ENCODE measurements at regions not wholly inside any gene's neighbourhood (a gene's known extent, or its start where the extent isn't known, plus 50 kb on each side); places are given as distances from the start of the nearest gene placed in this dataset.
"Not testable (repeated sequence)": the region's sequence is repeated elsewhere in the genome, so short reads cannot be mapped to it uniquely, and the experiment has no call there.

GRCh38 chr7:34425631-34426384 is 232.2 kb upstream of the NPSR1 start:
- POLR2A ChIA-PET, result no interaction called here
- CTCF ChIA-PET, result no interaction called here
- intact Hi-C loops (cut with micrococcal nuclease), result no loop called here
- peaks cover 6% of the 10 kb centered on the region for H3K9me3 Mint-ChIP-seq
- no peaks in the 10 kb centered on the region for H3K36me3 Mint-ChIP-seq
- DNase-seq, result no peak
- H3K4me1 Mint-ChIP-seq (ENCODE audit: low read depth), result no peaks in the 10 kb centered on the region
- no peaks in the 10 kb centered on the region for H3K27me3 Mint-ChIP-seq
- no peak overlapping the region for H3K27ac Mint-ChIP-seq
- no peak overlapping the region for H3K4me3 Mint-ChIP-seq

- no peaks in the 10 kb centered on the region for H3K4me1 Mint-ChIP-seq (ENCODE audit: low read depth)
- H3K27ac Mint-ChIP-seq, result no peak overlapping the region
- no peaks in the 10 kb centered on the region for H3K27me3 Mint-ChIP-seq
- no peak for DNase-seq
- no peak overlapping the region for H3K4me3 Mint-ChIP-seq
- intact Hi-C loops (cut with micrococcal nuclease), result no loop called here
- H3K9me3 Mint-ChIP-seq, result peaks cover 12% of the 10 kb centered on the region
- no peaks in the 10 kb centered on the region for H3K36me3 Mint-ChIP-seq
- CTCF ChIA-PET, result no interaction called here
- POLR2A ChIA-PET, result no interaction called here
Measured at GRCh38 chr7:34430456-34430855, 227.6 kb upstream of the NPSR1 start.

- intact Hi-C loops (cut with micrococcal nuclease), result no loop called here
- H3K27me3 Mint-ChIP-seq, result no peaks in the 10 kb centered on the region
- peaks cover 8% of the 10 kb centered on the region for H3K9me3 Mint-ChIP-seq
- H3K4me3 Mint-ChIP-seq, result no peak overlapping the region
- no peak for DNase-seq
- H3K27ac Mint-ChIP-seq, result no peak overlapping the region
- POLR2A ChIA-PET, result no interaction called here
- no peaks in the 10 kb centered on the region for H3K36me3 Mint-ChIP-seq
- CTCF ChIA-PET, result no interaction called here
- no peaks in the 10 kb centered on the region for H3K4me1 Mint-ChIP-seq (ENCODE audit: low read depth)
Measured at GRCh38 chr7:34438436-34438835, 219.6 kb upstream of the NPSR1 start.

- Mint-ChIP-seq H3K27me3 (no peaks in the 10 kb centered on the region), H3K4me3 (no peak overlapping the region), H3K36me3 (no peaks in the 10 kb centered on the region), H3K9me3 (peaks cover 2% of the 10 kb centered on the region), H3K4me1 (ENCODE audit: low read depth) (no peaks in the 10 kb centered on the region), H3K27ac (no peak overlapping the region)
- POLR2A ChIA-PET, result no interaction called here
- intact Hi-C loops (cut with micrococcal nuclease), result no loop called here
- DNase-seq, result no peak
- CTCF ChIA-PET, result no interaction called here
Measured at GRCh38 chr7:34445653-34446052, 212.4 kb upstream of the NPSR1 start.

- DNase-seq; H3K36me3 Mint-ChIP-seq; H3K4me3 Mint-ChIP-seq; intact Hi-C loops (cut with micrococcal nuclease); H3K27me3 Mint-ChIP-seq; H3K9me3 Mint-ChIP-seq; H3K4me1 Mint-ChIP-seq (ENCODE audit: low read depth); CTCF ChIA-PET; POLR2A ChIA-PET; H3K27ac Mint-ChIP-seq: not testable (repeated sequence)
Measured at GRCh38 chr7:34448531-34448930, 209.5 kb upstream of the NPSR1 start.

- Mint-ChIP-seq H3K27ac (no peak overlapping the region), H3K4me3 (no peak overlapping the region), H3K27me3 (no peaks in the 10 kb centered on the region), H3K4me1 (ENCODE audit: low read depth) (no peaks in the 10 kb centered on the region), H3K9me3 (peaks cover 4% of the 10 kb centered on the region), H3K36me3 (no peaks in the 10 kb centered on the region)
- intact Hi-C loops (cut with micrococcal nuclease), result no loop called here
- DNase-seq, result no peak
- ChIA-PET CTCF (no interaction called here), POLR2A (no interaction called here)
Measured at GRCh38 chr7:34449765-34450164, 208.3 kb upstream of the NPSR1 start.

- H3K4me1 Mint-ChIP-seq (ENCODE audit: low read depth), result no peaks in the 10 kb centered on the region
- intact Hi-C loops (cut with micrococcal nuclease), result no loop called here
- POLR2A ChIA-PET, result no interaction called here
Measured at GRCh38 chr7:34451183-34451582, 206.8 kb upstream of the NPSR1 start.

GRCh38 chr7:34451923-34452322 is 206.1 kb upstream of the NPSR1 start:
- intact Hi-C loops (cut with micrococcal nuclease), result no loop called here
- ChIA-PET POLR2A (no interaction called here), CTCF (no interaction called here)
- H3K36me3 Mint-ChIP-seq, result no peaks in the 10 kb centered on the region
- DNase-seq, result no peak
- no peak overlapping the region for H3K4me3 Mint-ChIP-seq
- H3K9me3 Mint-ChIP-seq, result peaks cover 4% of the 10 kb centered on the region
- H3K4me1 Mint-ChIP-seq (ENCODE audit: low read depth), result no peaks in the 10 kb centered on the region
- no peaks in the 10 kb centered on the region for H3K27me3 Mint-ChIP-seq
- no peak overlapping the region for H3K27ac Mint-ChIP-seq

More at GRCh38 chr7:34451183-34451582, 206.8 kb upstream of the NPSR1 start:
- Mint-ChIP-seq H3K27ac (no peak overlapping the region), H3K27me3 (no peaks in the 10 kb centered on the region), H3K9me3 (peaks cover 4% of the 10 kb centered on the region), H3K4me3 (no peak overlapping the region), H3K36me3 (no peaks in the 10 kb centered on the region)
- no peak for DNase-seq
- CTCF ChIA-PET, result no interaction called here

- intact Hi-C loops (cut with micrococcal nuclease), result no loop called here
- no peaks in the 10 kb centered on the region for H3K4me1 Mint-ChIP-seq (ENCODE audit: low read depth)
- no peaks in the 10 kb centered on the region for H3K27me3 Mint-ChIP-seq
- peaks cover 3% of the 10 kb centered on the region for H3K9me3 Mint-ChIP-seq
- ChIA-PET POLR2A (no interaction called here), CTCF (no interaction called here)
- no peak overlapping the region for H3K4me3 Mint-ChIP-seq
- DNase-seq, result no peak
- no peak overlapping the region for H3K27ac Mint-ChIP-seq
- no peaks in the 10 kb centered on the region for H3K36me3 Mint-ChIP-seq
Measured at GRCh38 chr7:34452363-34452762, 205.7 kb upstream of the NPSR1 start.

- Mint-ChIP-seq H3K4me1 (ENCODE audit: low read depth) (no peaks in the 10 kb centered on the region), H3K36me3 (no peaks in the 10 kb centered on the region), H3K9me3 (peaks cover 2% of the 10 kb centered on the region), H3K27ac (no peak overlapping the region), H3K4me3 (no peak overlapping the region), H3K27me3 (no peaks in the 10 kb centered on the region)
- ChIA-PET CTCF (no interaction called here), POLR2A (no interaction called here)
- DNase-seq, result no peak
- intact Hi-C loops (cut with micrococcal nuclease), result no loop called here
Measured at GRCh38 chr7:34453150-34453549, 204.9 kb upstream of the NPSR1 start.

- no peaks in the 10 kb centered on the region for H3K27me3 Mint-ChIP-seq
- no peak for DNase-seq
- H3K36me3 Mint-ChIP-seq, result no peaks in the 10 kb centered on the region
- ChIA-PET POLR2A (no interaction called here), CTCF (no interaction called here)
- intact Hi-C loops (cut with micrococcal nuclease), result no loop called here
- H3K9me3 Mint-ChIP-seq, result peaks cover 2% of the 10 kb centered on the region
- no peak overlapping the region for H3K4me3 Mint-ChIP-seq
- H3K4me1 Mint-ChIP-seq (ENCODE audit: low read depth), result no peaks in the 10 kb centered on the region
- no peak overlapping the region for H3K27ac Mint-ChIP-seq
Measured at GRCh38 chr7:34454381-34454780, 203.6 kb upstream of the NPSR1 start.

GRCh38 chr7:34457329-34457728 is 200.7 kb upstream of the NPSR1 start:
- CTCF ChIA-PET, result no interaction called here
- H3K4me3 Mint-ChIP-seq, result no peak overlapping the region
- H3K36me3 Mint-ChIP-seq, result no peaks in the 10 kb centered on the region
- H3K4me1 Mint-ChIP-seq (ENCODE audit: low read depth), result no peaks in the 10 kb centered on the region
- POLR2A ChIA-PET, result no interaction called here
- peaks cover 2% of the 10 kb centered on the region for H3K9me3 Mint-ChIP-seq
- no peak for DNase-seq
- no peaks in the 10 kb centered on the region for H3K27me3 Mint-ChIP-seq
- no peak overlapping the region for H3K27ac Mint-ChIP-seq
- intact Hi-C loops (cut with micrococcal nuclease), result no loop called here

- H3K4me1 Mint-ChIP-seq (ENCODE audit: low read depth), result no peaks in the 10 kb centered on the region
- H3K27me3 Mint-ChIP-seq, result no peaks in the 10 kb centered on the region
- intact Hi-C loops (cut with micrococcal nuclease), result no loop called here
- ChIA-PET CTCF (no interaction called here), POLR2A (no interaction called here)
- H3K27ac Mint-ChIP-seq, result no peak overlapping the region
- no peaks in the 10 kb centered on the region for H3K36me3 Mint-ChIP-seq
- DNase-seq, result no peak
- H3K4me3 Mint-ChIP-seq, result no peak overlapping the region
- peaks cover 10% of the 10 kb centered on the region for H3K9me3 Mint-ChIP-seq
Measured at GRCh38 chr7:34463830-34464229, 194.2 kb upstream of the NPSR1 start.
